Ovary (tissue), 7 donors: ENCODE measurements at regions not wholly inside any gene's neighbourhood (a gene's known extent, or its start where the extent isn't known, plus 50 kb on each side); places are given as distances from the start of the nearest gene placed in this dataset.

ENCODE experiments used
- DNase-seq, 5 donors: peaks; one replicate each; pipeline ENCODE4 v3.0.0-alpha.2; 2019 to 2020
- H3K27ac ChIP-seq, 2 donors: fragments of 200-600 bp; one replicate each; pipeline versions ENCODE4 v1.5.1 to v1.8.0; 2019 to 2022
- H3K27me3 ChIP-seq: fragments of 200-600 bp; one replicate; pipeline ENCODE4 v1.8.0; 2022
- H3K36me3 ChIP-seq: fragments of 200-600 bp; sonication (generic); one replicate; pipeline ENCODE4 v1.5.1; 2019
- H3K4me1 ChIP-seq: one replicate; pipeline ENCODE4 v1.8.1; 2013; ENCODE audit warnings: mild to moderate bottlenecking, moderate library complexity; ENCODE audit not compliant: insufficient read depth
- H3K4me3 ChIP-seq: fragments of 200-600 bp; sonication (generic); one replicate; pipeline ENCODE4 v1.5.1; 2017
- H3K9me3 ChIP-seq, 2 donors: fragments of 200-600 bp in 1 of 2; sonication (generic) in 1 of 2; one replicate each; pipeline versions ENCODE4 v1.5.1 to v1.8.1; 2013 to 2019; ENCODE audit warnings: mild to moderate bottlenecking in 1 of 2, moderate library complexity in 1 of 2
- EP300 ChIP-seq: sonication (generic); formaldehyde crosslinking; IDR thresholded peaks from one replicate; pipeline ENCODE4 v1.6.1; 2017; ENCODE audit warnings: antibody characterized with exemption
- POLR2A ChIP-seq: fragments of 450-650 bp; IDR thresholded peaks from one replicate; pipeline ENCODE4 v1.6.1; 2017; ENCODE audit warnings: antibody characterized with exemption, mild to moderate bottlenecking, moderate library complexity
- WGBS, 3 donors: extraction: QIAGEN DNeasy Blood & Tissue Kit in 1 of 3; methylation state at CpG; one replicate each; pipeline versions ENCODE4 v1.1.5 to v1.1.7; 2013 to 2017; 5-methylcytosine and 5-hydroxymethylcytosine counted together
- intact Hi-C, 4 donors: fragments of 100-400 bp; cut with DNase I; formaldehyde crosslinking; loops; one replicate each; pipeline versions ENCODE4 v1.11.0 to v1.15.1; 2022 to 2023
- TF ChIP-seq, protein P1 (sequence below), 3 donors: fragments of 450-650 bp in 2 of 3; fragments of 200-600 bp in 1 of 3; IDR thresholded peaks; one replicate each; pipeline versions ENCODE4 v1.5.1 to v1.8.0; 2016 to 2022; ENCODE audit warnings: antibody characterized with exemption in 3 of 3, mild to moderate bottlenecking in 1 of 3
- donor health status: DM: no; HTN: no; CAD: no; lungs with moderate emphysema.
- donor health status: DM: no; HTN: no; CAD: no.
- donor health status: Bipolar disorder and iron deficiency.
- donor health status: DM: no; HTN: no; CAD: no.
- donor health status: DM: yes; HTN: yes; CAD: no.

DNA sequence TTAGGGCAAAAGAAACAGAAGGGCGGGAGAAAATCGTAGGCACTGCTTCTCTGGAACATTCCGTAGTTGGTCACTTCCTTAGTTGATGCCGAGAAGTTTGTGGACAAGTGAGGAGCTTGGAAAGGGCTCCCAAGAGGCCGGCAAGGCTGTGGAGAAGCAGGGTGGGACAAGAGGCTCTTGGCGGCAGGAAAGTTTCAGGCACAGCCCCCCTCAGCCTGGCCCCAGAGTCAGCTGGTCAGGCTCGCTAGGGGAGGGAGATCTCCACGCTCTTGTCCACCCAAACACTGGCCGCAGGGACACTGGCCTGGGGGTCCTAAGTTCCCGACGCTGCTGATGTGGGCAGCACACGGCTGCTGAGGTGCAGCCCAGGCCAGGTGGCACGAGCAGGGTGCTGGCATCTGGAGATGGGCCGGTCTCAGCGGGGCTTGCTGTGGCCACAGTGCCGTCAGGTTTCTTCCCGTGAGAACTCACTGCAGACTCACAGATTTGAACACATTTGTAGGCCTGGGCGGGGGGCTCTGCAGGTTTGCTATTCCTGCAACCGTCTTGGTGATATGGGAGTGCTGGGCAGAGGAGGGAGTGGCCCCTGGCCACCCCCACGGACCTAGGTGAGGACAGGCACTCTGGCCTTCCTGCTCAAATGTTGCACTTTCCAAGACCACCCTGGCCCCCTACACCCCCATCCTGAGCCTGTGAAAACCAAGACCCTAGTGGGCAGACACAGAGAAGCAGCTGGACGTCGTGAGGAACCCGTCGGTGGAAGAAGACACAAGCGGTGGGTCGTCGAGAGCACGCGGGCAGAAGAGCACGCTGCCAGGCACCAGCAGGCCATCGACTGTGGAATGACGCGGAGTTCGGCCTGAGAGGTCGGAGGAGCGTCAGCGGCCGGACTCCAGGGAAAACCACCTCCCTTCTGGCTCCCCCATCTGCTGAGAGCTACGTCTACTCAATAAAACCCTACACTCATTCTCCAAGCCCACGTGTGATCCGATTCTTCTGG is 160.1 kb downstream of the ERMARD start:
- no peak overlapping the region for H3K27ac ChIP-seq
- TF ChIP-seq EP300 (no peak), POLR2A (no peak)
- TF ChIP-seq, protein P1, sequence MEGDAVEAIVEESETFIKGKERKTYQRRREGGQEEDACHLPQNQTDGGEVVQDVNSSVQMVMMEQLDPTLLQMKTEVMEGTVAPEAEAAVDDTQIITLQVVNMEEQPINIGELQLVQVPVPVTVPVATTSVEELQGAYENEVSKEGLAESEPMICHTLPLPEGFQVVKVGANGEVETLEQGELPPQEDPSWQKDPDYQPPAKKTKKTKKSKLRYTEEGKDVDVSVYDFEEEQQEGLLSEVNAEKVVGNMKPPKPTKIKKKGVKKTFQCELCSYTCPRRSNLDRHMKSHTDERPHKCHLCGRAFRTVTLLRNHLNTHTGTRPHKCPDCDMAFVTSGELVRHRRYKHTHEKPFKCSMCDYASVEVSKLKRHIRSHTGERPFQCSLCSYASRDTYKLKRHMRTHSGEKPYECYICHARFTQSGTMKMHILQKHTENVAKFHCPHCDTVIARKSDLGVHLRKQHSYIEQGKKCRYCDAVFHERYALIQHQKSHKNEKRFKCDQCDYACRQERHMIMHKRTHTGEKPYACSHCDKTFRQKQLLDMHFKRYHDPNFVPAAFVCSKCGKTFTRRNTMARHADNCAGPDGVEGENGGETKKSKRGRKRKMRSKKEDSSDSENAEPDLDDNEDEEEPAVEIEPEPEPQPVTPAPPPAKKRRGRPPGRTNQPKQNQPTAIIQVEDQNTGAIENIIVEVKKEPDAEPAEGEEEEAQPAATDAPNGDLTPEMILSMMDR (IDR thresholded peaks at IDR 0.05) = no peak
- 92 to 94% (median 93%) methylated on average over 41 of the region's 41 CpGs for WGBS, 3 donors
- no peaks in the 10 kb centered on the region for H3K27me3 ChIP-seq
- no peaks in the 10 kb centered on the region for H3K9me3 ChIP-seq
- H3K4me3 ChIP-seq = no peak overlapping the region
- intact Hi-C loops = no loop called here
- no peak for DNase-seq
- no peaks in the 10 kb centered on the region for H3K36me3 ChIP-seq
- peaks cover 18% of the 10 kb centered on the region for H3K4me1 ChIP-seq

DNA sequence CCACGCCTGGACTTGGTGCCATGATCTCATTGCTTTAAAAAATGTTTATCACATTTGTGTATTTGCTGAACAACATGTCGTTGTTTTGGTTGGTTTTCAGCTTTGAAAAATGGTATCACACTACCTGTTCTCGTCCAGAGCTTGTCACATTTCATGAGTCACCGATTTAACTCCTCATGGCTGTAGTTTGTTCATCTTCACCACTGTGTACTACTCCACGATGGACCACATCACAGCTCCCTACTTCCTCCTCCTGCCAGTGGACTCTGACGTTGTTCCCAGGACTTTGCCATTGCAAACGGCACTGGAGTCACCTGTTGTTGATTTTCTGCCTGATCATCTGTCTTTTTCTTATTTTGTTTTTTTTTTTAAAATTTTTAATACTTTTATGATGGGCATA is 157.7 kb downstream of the ERMARD start:
- H3K27ac ChIP-seq = no peak overlapping the region
- H3K4me1 ChIP-seq = peaks cover 27% of the 10 kb centered on the region
- no peaks in the 10 kb centered on the region for H3K9me3 ChIP-seq
- TF ChIP-seq POLR2A (no peak), EP300 (no peak)
- TF ChIP-seq, protein P1 (IDR thresholded peaks at IDR 0.05) = no peak
- DNase-seq = no peak
- H3K27me3 ChIP-seq = no peaks in the 10 kb centered on the region
- no peaks in the 10 kb centered on the region for H3K36me3 ChIP-seq
- 86 to 90% (median 86%) methylated on average over 7 of the region's 7 CpGs for WGBS, 3 donors
- no peak overlapping the region for H3K4me3 ChIP-seq
- intact Hi-C loops = no loop called here

GRCh38 chr6:169908403-169908933 is 157.0 kb downstream of the ERMARD start:
- Histone ChIP-seq H3K4me3 (no peak overlapping the region), H3K9me3 (no peaks in the 10 kb centered on the region), H3K4me1 (peaks cover 27% of the 10 kb centered on the region), H3K27ac (no peak overlapping the region), H3K36me3 (no peaks in the 10 kb centered on the region), H3K27me3 (no peaks in the 10 kb centered on the region)
- TF ChIP-seq, protein P1 (IDR thresholded peaks at IDR 0.05) = no peak
- TF ChIP-seq POLR2A (no peak), EP300 (no peak)
- intact Hi-C loops = no loop called here
- no peak for DNase-seq
- WGBS, 3 donors = 90 to 92% (median 91%) methylated on average over 8 of the region's 8 CpGs

DNA sequence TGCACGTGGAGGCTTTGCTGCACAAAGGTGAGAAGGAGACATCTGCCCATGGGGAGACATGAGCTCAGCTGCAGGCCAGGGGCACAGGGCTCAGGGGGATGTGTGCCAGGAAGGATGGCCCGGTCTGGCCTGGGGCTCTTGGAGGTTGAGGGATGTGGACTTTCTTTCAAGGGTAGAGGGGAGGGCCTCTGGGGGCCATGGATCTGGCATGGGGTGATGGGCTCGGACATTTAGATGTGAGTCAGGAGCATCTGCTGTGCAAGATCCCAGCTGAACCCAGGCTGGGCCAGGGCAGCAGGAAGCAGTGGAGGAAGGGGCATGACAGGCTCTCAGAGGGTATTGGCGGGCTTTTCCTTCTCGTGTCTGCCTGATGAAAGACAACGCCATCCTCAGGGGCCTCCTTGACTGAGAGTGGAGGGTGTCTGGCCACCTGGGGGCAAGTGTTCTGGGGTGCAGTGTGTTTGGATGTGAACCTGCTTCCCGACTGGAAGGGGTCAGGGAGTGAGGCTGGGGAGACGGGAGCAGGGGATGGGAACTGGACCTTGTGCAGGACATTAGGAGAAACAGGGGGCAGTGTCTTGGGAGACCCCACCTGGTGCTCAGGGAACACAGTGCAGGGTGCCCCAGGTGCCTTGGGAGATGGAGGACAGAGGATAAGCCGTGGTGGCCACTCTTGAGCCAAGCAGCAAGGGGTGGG is 156.1 kb downstream of the ERMARD start:
- intact Hi-C loops = no loop called here
- Histone ChIP-seq H3K9me3 (no peaks in the 10 kb centered on the region), H3K4me3 (no peak overlapping the region), H3K4me1 (peaks cover 24% of the 10 kb centered on the region), H3K27me3 (no peaks in the 10 kb centered on the region), H3K36me3 (no peaks in the 10 kb centered on the region), H3K27ac (no peak overlapping the region)
- TF ChIP-seq, protein P1 (IDR thresholded peaks at IDR 0.05) = no peak
- TF ChIP-seq POLR2A (no peak), EP300 (no peak)
- no peak for DNase-seq
- 86 to 89% (median 88%) methylated on average over 9 of the region's 9 CpGs for WGBS, 3 donors
